SK-N-SH treated with all-trans-retinoic acid at 6 μM for 48 hours (cell line): ENCODE measurements at regions not wholly inside any gene's neighbourhood (a gene's known extent, or its start where the extent isn't known, plus 50 kb on each side); places are given as distances from the start of the nearest gene placed in this dataset.

Experiments
- ATAC-seq: fragments of 200-7000 bp; cut with Tn5 transposase; 3 replicates; pipeline ENCODE4 v1.9.1; 2020; ENCODE audit warnings: mild to moderate bottlenecking, moderate library complexity
- ARNTL ChIP-seq: fragments of 450-650 bp; formaldehyde crosslinking; IDR thresholded peaks from 2 replicates; pipeline ENCODE4 v1.5.0; 2020; ENCODE audit warnings: low read depth, mild to moderate bottlenecking, moderate library complexity, borderline replicate concordance
- BACH2 ChIP-seq: fragments of 250-450 bp; sonication (Bioruptor Pico); IDR thresholded peaks from 2 replicates; pipeline ENCODE4 v1.9.0; 2021; ENCODE audit warnings: mild to moderate bottlenecking, borderline replicate concordance
- CSDC2 ChIP-seq: fragments of 250-450 bp; sonication (Bioruptor Pico); IDR thresholded peaks from 2 replicates; pipeline ENCODE4 v1.5.0; 2020; ENCODE audit warnings: mild to moderate bottlenecking, moderate library complexity
- ESRRG ChIP-seq: fragments of 250-450 bp; sonication (Bioruptor Pico); IDR thresholded peaks from 2 replicates; pipeline ENCODE4 v1.6.1; 2021; ENCODE audit warnings: mild to moderate bottlenecking
- GLIS3 ChIP-seq: fragments of 250-450 bp; sonication (Bioruptor Pico); IDR thresholded peaks from 2 replicates; pipeline ENCODE4 v1.5.0; 2020; ENCODE audit warnings: mild to moderate bottlenecking, moderate library complexity
- OSR1 ChIP-seq: fragments of 250-450 bp; sonication (Bioruptor Pico); IDR thresholded peaks from 2 replicates; pipeline ENCODE4 v1.8.0; 2022; ENCODE audit warnings: moderate library complexity, mild to moderate bottlenecking, inconsistent platforms
- PPARA ChIP-seq: fragments of 250-450 bp; sonication (Bioruptor Pico); IDR thresholded peaks from 2 replicates; pipeline ENCODE4 v1.5.0; 2020; ENCODE audit warnings: mild to moderate bottlenecking, borderline replicate concordance
- RARB ChIP-seq: fragments of 250-450 bp; sonication (Bioruptor Pico); IDR thresholded peaks from 2 replicates; pipeline ENCODE4 v1.8.0; 2021; ENCODE audit warnings: mild to moderate bottlenecking, moderate library complexity
- TCF4 ChIP-seq: fragments of 250-450 bp; sonication (Bioruptor Pico); IDR thresholded peaks from 2 replicates; pipeline ENCODE4 v1.8.0; 2021; ENCODE audit warnings: mild to moderate bottlenecking, moderate library complexity, borderline replicate concordance
- TOX ChIP-seq: fragments of 250-450 bp; sonication (Bioruptor Pico); IDR thresholded peaks from 2 replicates; pipeline ENCODE4 v1.8.0; 2021; ENCODE audit warnings: mild to moderate bottlenecking, moderate library complexity, borderline replicate concordance
- ZC3H10 ChIP-seq: fragments of 250-450 bp; sonication (Bioruptor Pico); IDR thresholded peaks from 2 replicates; pipeline ENCODE4 v1.5.1; 2021; ENCODE audit warnings: mild to moderate bottlenecking, moderate library complexity
- ZFP3 ChIP-seq: fragments of 250-450 bp; sonication (Bioruptor Pico); IDR thresholded peaks from 2 replicates; pipeline ENCODE4 v1.5.0; 2020; ENCODE audit warnings: mild to moderate bottlenecking, moderate library complexity
- ZFP30 ChIP-seq: fragments of 450-650 bp; formaldehyde crosslinking; IDR thresholded peaks from 2 replicates; pipeline ENCODE4 v1.5.0; 2022; ENCODE audit warnings: mild to moderate bottlenecking, moderate library complexity
- ZNF565 ChIP-seq: fragments of 450-650 bp; formaldehyde crosslinking; conservative IDR thresholded peaks from 2 replicates; pipeline ENCODE4 v1.5.0; 2020; ENCODE audit warnings: low read depth, mild to moderate bottlenecking, moderate library complexity
- ZNF70 ChIP-seq: fragments of 450-650 bp; formaldehyde crosslinking; IDR thresholded peaks from 2 replicates; pipeline ENCODE4 v1.5.0; 2020; ENCODE audit warnings: mild to moderate bottlenecking, moderate library complexity
- ZNF8 ChIP-seq: fragments of 450-650 bp; formaldehyde crosslinking; IDR thresholded peaks from 2 replicates; pipeline ENCODE4 v1.5.0; 2020; ENCODE audit warnings: mild to moderate bottlenecking, moderate library complexity
- TF ChIP-seq, protein P1 (sequence below): fragments of 250-450 bp; sonication (Bioruptor Pico); IDR thresholded peaks from 2 replicates; pipeline ENCODE4 v1.5.1; 2021; ENCODE audit warnings: mild to moderate bottlenecking, moderate library complexity
- TF ChIP-seq, protein P2 (sequence below): fragments of 250-450 bp; sonication (Bioruptor Pico); IDR thresholded peaks from 2 replicates; pipeline ENCODE4 v1.8.0; 2020; ENCODE audit warnings: mild to moderate bottlenecking, moderate library complexity, borderline replicate concordance
- TF ChIP-seq, protein P3 (sequence below): fragments of 250-450 bp; sonication (Bioruptor Pico); IDR thresholded peaks from 2 replicates; pipeline ENCODE4 v1.5.1; 2020; ENCODE audit warnings: low read depth, mild to moderate bottlenecking, moderate library complexity
- TF ChIP-seq, protein P4 (sequence below): fragments of 250-450 bp; sonication (Bioruptor Pico); IDR thresholded peaks from 2 replicates; pipeline ENCODE4 v1.5.0; 2020; ENCODE audit warnings: mild to moderate bottlenecking, moderate library complexity

GRCh38 chr12:130051900-130052299 is 110.4 kb upstream of the FZD10 start:
- no peak for ATAC-seq
- TF ChIP-seq, protein P1, sequence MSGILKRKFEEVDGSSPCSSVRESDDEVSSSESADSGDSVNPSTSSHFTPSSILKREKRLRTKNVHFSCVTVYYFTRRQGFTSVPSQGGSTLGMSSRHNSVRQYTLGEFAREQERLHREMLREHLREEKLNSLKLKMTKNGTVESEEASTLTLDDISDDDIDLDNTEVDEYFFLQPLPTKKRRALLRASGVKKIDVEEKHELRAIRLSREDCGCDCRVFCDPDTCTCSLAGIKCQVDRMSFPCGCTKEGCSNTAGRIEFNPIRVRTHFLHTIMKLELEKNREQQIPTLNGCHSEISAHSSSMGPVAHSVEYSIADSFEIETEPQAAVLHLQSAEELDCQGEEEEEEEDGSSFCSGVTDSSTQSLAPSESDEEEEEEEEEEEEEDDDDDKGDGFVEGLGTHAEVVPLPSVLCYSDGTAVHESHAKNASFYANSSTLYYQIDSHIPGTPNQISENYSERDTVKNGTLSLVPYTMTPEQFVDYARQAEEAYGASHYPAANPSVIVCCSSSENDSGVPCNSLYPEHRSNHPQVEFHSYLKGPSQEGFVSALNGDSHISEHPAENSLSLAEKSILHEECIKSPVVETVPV (CRISPR knock-in tag) = no peak
- TF ChIP-seq OSR1 (CRISPR knock-in tag) = no peak
- TF ChIP-seq ZFP3 = no peak
- TF ChIP-seq ZFP30 (CRISPR knock-in tag) = no peak
- TF ChIP-seq, protein P2, sequence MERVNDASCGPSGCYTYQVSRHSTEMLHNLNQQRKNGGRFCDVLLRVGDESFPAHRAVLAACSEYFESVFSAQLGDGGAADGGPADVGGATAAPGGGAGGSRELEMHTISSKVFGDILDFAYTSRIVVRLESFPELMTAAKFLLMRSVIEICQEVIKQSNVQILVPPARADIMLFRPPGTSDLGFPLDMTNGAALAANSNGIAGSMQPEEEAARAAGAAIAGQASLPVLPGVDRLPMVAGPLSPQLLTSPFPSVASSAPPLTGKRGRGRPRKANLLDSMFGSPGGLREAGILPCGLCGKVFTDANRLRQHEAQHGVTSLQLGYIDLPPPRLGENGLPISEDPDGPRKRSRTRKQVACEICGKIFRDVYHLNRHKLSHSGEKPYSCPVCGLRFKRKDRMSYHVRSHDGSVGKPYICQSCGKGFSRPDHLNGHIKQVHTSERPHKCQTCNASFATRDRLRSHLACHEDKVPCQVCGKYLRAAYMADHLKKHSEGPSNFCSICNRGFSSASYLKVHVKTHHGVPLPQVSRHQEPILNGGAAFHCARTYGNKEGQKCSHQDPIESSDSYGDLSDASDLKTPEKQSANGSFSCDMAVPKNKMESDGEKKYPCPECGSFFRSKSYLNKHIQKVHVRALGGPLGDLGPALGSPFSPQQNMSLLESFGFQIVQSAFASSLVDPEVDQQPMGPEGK = no peak
- no peak for TF ChIP-seq BACH2 (CRISPR knock-in tag)
- TF ChIP-seq, protein P3, sequence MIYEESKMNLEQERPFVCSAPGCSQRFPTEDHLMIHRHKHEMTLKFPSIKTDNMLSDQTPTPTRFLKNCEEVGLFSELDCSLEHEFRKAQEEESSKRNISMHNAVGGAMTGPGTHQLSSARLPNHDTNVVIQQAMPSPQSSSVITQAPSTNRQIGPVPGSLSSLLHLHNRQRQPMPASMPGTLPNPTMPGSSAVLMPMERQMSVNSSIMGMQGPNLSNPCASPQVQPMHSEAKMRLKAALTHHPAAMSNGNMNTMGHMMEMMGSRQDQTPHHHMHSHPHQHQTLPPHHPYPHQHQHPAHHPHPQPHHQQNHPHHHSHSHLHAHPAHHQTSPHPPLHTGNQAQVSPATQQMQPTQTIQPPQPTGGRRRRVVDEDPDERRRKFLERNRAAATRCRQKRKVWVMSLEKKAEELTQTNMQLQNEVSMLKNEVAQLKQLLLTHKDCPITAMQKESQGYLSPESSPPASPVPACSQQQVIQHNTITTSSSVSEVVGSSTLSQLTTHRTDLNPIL (CRISPR knock-in tag) = no peak
- no peak for TF ChIP-seq ARNTL
- no peak for TF ChIP-seq RARB
- no peak for TF ChIP-seq TCF4 (CRISPR knock-in tag)
- no peak for TF ChIP-seq GLIS3
- TF ChIP-seq, protein P4, sequence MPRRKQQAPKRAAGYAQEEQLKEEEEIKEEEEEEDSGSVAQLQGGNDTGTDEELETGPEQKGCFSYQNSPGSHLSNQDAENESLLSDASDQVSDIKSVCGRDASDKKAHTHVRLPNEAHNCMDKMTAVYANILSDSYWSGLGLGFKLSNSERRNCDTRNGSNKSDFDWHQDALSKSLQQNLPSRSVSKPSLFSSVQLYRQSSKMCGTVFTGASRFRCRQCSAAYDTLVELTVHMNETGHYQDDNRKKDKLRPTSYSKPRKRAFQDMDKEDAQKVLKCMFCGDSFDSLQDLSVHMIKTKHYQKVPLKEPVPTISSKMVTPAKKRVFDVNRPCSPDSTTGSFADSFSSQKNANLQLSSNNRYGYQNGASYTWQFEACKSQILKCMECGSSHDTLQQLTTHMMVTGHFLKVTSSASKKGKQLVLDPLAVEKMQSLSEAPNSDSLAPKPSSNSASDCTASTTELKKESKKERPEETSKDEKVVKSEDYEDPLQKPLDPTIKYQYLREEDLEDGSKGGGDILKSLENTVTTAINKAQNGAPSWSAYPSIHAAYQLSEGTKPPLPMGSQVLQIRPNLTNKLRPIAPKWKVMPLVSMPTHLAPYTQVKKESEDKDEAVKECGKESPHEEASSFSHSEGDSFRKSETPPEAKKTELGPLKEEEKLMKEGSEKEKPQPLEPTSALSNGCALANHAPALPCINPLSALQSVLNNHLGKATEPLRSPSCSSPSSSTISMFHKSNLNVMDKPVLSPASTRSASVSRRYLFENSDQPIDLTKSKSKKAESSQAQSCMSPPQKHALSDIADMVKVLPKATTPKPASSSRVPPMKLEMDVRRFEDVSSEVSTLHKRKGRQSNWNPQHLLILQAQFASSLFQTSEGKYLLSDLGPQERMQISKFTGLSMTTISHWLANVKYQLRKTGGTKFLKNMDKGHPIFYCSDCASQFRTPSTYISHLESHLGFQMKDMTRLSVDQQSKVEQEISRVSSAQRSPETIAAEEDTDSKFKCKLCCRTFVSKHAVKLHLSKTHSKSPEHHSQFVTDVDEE (CRISPR knock-in tag) = no peak
- TF ChIP-seq ZNF8 (CRISPR knock-in tag) = no peak
- no peak for TF ChIP-seq ESRRG (CRISPR knock-in tag)
- no peak for TF ChIP-seq ZNF565 (CRISPR knock-in tag)
- TF ChIP-seq CSDC2 (CRISPR knock-in tag) = no peak
- TF ChIP-seq TOX (CRISPR knock-in tag) = no peak
- TF ChIP-seq PPARA = no peak

- ATAC-seq = no peak
- TF ChIP-seq BACH2 (CRISPR knock-in tag) = no peak
- no peak for TF ChIP-seq ZNF8 (CRISPR knock-in tag)
- TF ChIP-seq, protein P1 (CRISPR knock-in tag) = no peak
- no peak for TF ChIP-seq GLIS3
- no peak for TF ChIP-seq TCF4 (CRISPR knock-in tag)
- TF ChIP-seq TOX (CRISPR knock-in tag) = no peak
- TF ChIP-seq ZC3H10 (CRISPR knock-in tag) = no peak
- TF ChIP-seq PPARA = no peak
- TF ChIP-seq ZNF70 (CRISPR knock-in tag) = no peak
- TF ChIP-seq, protein P2 = no peak
- no peak for TF ChIP-seq ZNF565 (CRISPR knock-in tag)
- no peak for TF ChIP-seq RARB
- TF ChIP-seq, protein P4 (CRISPR knock-in tag) = no peak
- no peak for TF ChIP-seq ZFP30 (CRISPR knock-in tag)
- no peak for TF ChIP-seq ARNTL
- TF ChIP-seq, all 23 proteins: peak for 0
Observed at GRCh38 chr12:130053651-130054069, 108.6 kb upstream of the FZD10 start.
